ENCODE measurements at regions not wholly inside any gene's neighbourhood (a gene's known extent, or its start where the extent isn't known, plus 50 kb on each side); places are given as distances from the start of the nearest gene placed in this dataset.
"Not testable (repeated sequence)": the region's sequence is repeated elsewhere in the genome, so short reads cannot be mapped to it uniquely, and the experiment has no call there.

GRCh38 chr9:88280816-88281382 lies 107.3 kb upstream of the SPIN1 start:
- peak in 1 of 3 experiments; percentile 26 for DNase-seq

- no peak for DNase-seq
These were observed 110.2 kb upstream of the SPIN1 start for GRCh38 chr9:88278036-88278435.

- no peak for DNase-seq
These were observed 114.2 kb upstream of the SPIN1 start for GRCh38 chr9:88274078-88274477.

GRCh38 chr9:88272986-88273385 lies 115.3 kb upstream of the SPIN1 start:
- no peak for DNase-seq

GRCh38 chr9:88270413-88270812 lies 117.8 kb upstream of the SPIN1 start:
- no peak for DNase-seq

- DNase-seq: no peak
These were observed 119.4 kb upstream of the SPIN1 start for GRCh38 chr9:88268886-88269285.

GRCh38 chr9:88267283-88267682 lies 121.0 kb upstream of the SPIN1 start:
- DNase-seq: no peak

GRCh38 chr9:88266416-88266815 lies 121.8 kb upstream of the SPIN1 start:
- DNase-seq: no peak

- DNase-seq: no peak
These were observed 120.7 kb upstream of the SPATA31C2 start for GRCh38 chr9:88259001-88259400.

GRCh38 chr9:88258601-88259000 lies 120.3 kb upstream of the SPATA31C2 start:
- no peak for DNase-seq

GRCh38 chr9:88258024-88258423 lies 119.7 kb upstream of the SPATA31C2 start:
- no peak for DNase-seq

GRCh38 chr9:88256216-88256615 lies 117.9 kb upstream of the SPATA31C2 start:
- DNase-seq: no peak

- DNase-seq: not testable (repeated sequence)
These were observed 117.5 kb upstream of the SPATA31C2 start for GRCh38 chr9:88255806-88256205.

GRCh38 chr9:88251903-88252302 lies 113.6 kb upstream of the SPATA31C2 start:
- DNase-seq: no peak

GRCh38 chr9:88243736-88244135 lies 105.5 kb upstream of the SPATA31C2 start:
- DNase-seq: no peak

GRCh38 chr9:88242879-88243278 lies 104.6 kb upstream of the SPATA31C2 start:
- no peak for DNase-seq

GRCh38 chr9:88237991-88238571 lies 99.8 kb upstream of the SPATA31C2 start:
- DNase-seq: no peak

- no peak for DNase-seq
These were observed 99.2 kb upstream of the SPATA31C2 start for GRCh38 chr9:88237479-88237961.

GRCh38 chr9:88236511-88237478 lies 98.5 kb upstream of the SPATA31C2 start:
- no peak for DNase-seq

- no peak for DNase-seq
These were observed 97.3 kb upstream of the SPATA31C2 start for GRCh38 chr9:88235615-88236014.

- no peak for DNase-seq
These were observed 95.8 kb upstream of the SPATA31C2 start for GRCh38 chr9:88234114-88234513.

GRCh38 chr9:88233091-88233490 lies 94.8 kb upstream of the SPATA31C2 start:
- no peak for DNase-seq

GRCh38 chr9:88230612-88231011 lies 92.3 kb upstream of the SPATA31C2 start:
- DNase-seq: no peak

GRCh38 chr9:88229434-88229833 lies 91.2 kb upstream of the SPATA31C2 start:
- no peak for DNase-seq
